C1 segment of cervical spinal cord (tissue), 14 donors: ENCODE measurements at regions not wholly inside any gene's neighbourhood (a gene's known extent, or its start where the extent isn't known, plus 50 kb on each side); places are given as distances from the start of the nearest gene placed in this dataset.

Experiments used
- DNase-seq, 14 donors: peaks; one replicate each; lab custom pipeline; 2025; lab: John Stamatoyannopoulos, UW

DNA sequence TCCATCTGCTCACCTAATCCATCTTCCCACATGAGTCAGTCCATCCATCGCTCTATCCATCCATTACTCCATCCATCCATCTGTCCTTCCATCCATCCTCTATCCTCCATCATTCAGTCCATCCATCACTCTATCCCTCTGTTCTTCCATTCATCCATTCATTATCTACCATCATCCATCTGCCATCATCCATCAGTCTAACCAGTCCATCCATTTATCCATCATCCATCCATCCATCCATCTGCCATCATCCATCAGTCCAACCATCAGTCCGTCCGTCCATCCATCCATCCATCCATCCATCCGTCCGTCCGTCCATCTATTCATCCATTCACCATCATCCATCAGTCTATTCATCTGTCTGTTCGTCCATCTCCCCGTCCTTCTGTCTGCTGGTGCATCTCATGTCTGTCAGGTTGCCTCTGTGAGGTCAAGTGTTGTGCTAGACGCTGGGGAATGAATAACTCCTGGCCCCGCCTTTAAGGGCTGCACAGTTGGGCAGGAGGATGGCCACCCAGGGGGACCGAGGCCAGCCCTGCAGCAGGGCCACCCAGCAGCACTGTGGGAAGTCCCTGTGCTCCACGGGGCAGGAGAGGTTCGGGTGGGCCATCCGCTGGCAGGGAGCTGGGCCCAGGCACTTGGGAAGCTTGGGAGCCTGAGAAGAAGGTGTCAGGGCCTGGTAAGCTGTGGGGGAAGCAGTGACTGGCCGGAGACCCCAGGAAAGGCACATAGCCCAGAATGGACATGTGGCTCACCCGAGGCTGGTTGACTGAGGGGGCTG is 137.1 kb downstream of the CTTN start:
- no peak for DNase-seq

GRCh38 chr11:70536051-70536877 is 137.9 kb downstream of the CTTN start:
- no peak for DNase-seq

GRCh38 chr11:70537576-70538571 is 139.5 kb downstream of the CTTN start:
- DNase-seq = no peak

GRCh38 chr11:70538641-70539359 is 140.5 kb downstream of the CTTN start:
- DNase-seq = no peak

DNA sequence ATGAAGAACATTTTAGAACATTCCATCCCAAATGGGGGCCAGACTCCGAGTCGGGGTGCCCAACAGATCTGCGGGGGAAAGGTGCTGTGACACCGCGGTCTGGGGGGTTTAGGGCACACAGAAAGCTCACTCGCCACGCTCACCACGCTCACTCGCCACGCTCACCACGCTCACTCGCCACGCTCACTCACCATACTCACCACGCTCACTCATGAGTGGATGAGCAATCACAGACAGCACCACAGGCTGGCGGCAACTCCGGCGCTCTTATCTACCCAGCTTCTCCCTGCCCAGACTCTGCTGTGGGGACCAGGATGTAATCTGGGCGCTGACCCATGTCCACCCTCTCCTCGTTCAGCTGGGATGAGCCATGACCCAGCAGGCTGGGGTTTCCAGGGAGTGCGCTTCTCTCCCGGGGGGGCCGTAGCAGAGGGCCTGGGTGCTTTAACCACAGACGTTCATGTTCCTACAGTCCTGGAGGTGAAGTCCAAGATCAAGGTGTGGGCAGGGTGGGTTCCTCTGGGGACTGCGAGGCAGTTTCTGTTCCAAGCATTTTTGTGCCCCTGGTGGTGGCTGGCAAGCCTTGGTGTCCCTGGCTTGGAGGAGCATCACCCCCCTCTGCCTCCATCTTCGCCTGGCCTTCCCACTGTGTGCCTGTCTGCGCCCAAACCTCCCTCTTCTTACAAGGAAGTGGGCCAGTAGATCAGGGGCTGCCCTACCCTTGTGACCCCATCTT is 141.2 kb downstream of the CTTN start:
- DNase-seq = no peak

DNA sequence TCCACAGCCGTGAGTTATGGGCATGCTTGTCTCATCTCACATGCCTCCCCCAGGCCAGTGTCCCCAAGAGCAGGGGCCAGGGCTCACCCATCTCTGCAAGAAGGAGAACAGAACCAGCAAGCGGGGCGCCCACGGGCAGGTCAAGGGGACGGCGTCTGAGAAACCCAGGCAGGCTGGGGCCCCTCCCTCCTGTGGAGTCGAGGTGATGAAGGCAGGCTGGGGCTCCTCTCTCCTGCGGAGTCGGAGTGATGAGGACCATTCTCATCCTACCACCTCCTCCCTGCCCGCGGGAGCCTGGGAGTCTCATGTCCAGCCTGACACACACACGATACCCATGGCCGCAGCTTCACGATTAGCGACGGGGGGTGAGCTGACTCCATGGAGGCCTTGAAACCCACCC is 141.9 kb downstream of the CTTN start:
- DNase-seq = no peak

- DNase-seq = no peak
Observed at GRCh38 chr11:70541176-70541575, 142.8 kb downstream of the CTTN start.

DNA sequence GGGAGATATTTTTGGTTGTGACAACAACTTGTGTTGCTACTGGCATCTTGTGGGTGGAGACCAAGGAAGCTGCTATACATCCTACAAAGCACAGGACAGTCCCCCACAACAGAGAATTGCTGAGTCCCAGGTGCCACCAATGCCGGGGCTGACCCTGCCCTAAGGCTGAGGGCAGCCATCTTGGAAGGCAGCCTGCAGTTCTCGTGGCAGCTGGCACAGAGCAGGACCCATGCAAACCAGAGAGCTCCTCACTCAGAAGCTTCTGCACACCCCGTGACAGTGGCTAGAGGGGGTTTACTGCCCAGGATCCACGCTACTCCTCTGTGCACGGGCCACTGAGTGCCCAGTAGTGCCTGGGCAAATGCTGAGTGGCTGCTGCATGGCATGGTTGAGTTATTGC is 143.4 kb downstream of the CTTN start:
- DNase-seq = no peak

- DNase-seq = no peak
Observed at GRCh38 chr11:70542406-70542805, 144.1 kb downstream of the CTTN start.

DNA sequence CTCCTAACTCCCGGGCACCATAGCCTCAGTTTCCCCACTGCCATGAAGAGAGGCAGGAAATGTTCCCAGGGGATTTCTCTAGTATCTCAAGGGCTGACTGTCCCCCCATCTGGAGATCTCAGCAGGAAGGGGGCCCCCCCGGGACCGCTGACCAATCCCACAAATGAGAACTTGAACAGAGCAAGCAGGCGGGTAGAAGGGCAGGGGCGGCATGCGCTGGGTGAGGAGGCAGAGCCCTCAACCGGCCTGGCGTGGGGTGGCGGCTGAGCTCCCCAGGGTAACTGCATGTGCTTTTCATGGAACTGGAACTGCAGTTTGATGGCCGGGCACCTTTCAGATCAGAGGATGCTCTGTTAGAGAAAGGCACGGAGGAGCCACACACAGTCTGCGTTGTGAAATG is 144.5 kb downstream of the CTTN start:
- DNase-seq = no peak

GRCh38 chr11:70543611-70544010 is 145.3 kb downstream of the CTTN start:
- no peak for DNase-seq

DNA sequence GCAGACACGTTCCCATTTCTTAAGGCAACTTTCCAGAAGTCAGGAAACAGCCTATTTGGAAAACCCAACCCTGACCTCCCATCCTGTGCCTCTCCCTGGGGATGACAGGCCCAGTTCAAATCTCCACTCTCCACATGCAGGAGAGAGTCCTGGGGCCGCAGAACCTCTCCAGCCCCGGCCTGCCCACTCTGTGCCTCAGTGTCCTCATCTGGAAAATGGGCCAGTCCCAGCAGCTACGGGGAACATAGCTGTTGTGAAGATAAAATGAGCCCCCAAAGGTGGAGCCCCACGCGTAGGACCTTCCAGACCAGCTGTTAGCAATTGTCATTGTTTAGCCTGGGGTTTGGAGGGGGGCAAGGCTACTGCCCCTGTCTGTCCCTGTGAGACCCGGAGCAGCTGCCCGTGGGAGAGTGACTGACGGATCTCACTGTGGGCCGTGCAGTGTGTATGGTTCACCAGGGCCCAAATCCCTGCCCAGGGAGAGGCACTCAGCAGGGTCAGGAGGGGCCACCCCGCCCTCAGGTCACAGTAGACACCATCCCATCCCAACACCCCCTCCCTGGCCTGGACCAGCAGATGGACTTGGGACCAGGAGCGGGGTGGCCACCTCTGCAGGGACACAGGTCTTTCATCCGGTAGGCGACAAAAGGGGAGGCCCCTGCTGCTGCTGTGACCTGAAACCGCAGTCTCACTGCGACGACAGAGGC is 145.9 kb downstream of the CTTN start:
- DNase-seq = no peak

GRCh38 chr11:70544774-70545609 is 146.7 kb downstream of the CTTN start:
- peak in 2 of 14 donors; percentile 32 to 45 for DNase-seq

DNA sequence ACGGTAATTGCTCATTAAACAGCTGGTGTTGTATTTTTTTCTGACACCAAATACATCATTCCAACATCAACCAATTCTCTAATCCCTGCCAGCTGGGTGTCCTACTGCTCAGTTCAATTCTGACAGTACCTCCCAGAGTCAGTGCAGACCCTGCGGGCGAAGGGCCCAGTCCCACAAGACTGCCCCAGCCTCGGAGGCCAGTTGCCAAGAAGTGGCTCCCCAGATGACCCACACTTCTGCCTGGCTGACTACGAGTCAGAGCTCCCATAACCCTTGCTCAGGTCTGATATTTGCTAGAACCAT is 147.2 kb downstream of the CTTN start:
- DNase-seq = no peak

DNA sequence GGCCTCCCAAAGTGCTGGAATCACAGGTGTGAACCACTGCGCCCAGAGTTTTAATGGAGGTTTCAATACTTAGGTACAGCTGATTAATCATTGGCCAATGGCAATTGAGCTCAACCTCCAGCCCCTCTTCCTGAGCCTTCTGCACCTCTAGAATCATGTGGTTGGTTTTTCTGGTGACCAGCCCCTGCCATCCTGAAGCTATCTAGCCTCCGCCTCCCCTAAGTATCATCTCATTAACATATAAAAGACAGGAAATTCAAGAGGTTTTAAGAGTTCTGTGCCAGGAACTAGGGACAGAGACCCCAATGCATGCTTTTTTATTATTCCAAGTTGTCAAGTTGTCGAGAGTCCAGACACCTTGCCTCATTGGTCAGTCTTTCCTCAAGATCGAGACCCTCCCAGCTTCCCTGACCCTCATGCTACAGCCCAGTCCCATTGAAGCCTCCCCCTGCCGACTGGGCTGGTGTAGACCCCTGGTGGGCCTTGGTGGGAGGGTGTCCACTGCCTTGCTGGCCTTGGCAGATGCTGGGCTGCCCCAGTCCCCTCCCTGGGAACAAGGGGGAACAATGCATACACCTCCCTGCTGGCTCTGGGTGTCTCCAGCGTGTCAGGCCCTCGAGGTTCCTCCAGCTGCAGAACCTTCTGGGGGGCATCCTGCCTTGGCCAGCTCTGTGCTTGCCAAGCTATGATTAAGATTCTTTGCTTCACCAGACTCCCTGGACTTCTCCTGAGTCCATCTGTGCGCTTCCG is 148.0 kb downstream of the CTTN start:
- no peak for DNase-seq

DNA sequence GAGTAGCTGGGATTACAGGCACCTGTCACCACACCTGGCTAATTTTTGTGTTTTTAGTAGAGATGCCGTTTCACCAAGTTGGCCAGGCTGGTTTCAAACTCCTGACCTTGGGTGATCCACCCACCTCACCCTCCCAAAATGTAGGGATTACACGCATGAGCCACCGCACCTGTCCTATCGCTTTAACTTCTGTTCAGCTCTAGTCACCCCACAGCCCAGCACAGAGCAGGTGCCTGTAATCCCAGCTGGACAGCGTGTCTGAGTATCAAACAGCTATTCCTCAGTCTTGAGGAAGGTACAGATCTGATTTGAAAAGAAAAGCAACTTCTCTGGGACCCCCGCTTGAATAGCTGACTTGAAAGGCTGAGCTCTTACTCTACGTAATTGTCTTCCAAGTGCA is 149.1 kb downstream of the CTTN start:
- DNase-seq = no peak

GRCh38 chr11:70547821-70548670 is 149.7 kb downstream of the CTTN start:
- DNase-seq = no peak
